GM21360 (cell line): ENCODE measurements at regions not wholly inside any gene's neighbourhood (a gene's known extent, or its start where the extent isn't known, plus 50 kb on each side); places are given as distances from the start of the nearest gene placed in this dataset.
"Not testable (repeated sequence)": the region's sequence is repeated elsewhere in the genome, so short reads cannot be mapped to it uniquely, and the experiment has no call there.

ENCODE experiments used
- ATAC-seq: cut with Tn5 transposase; IDR thresholded peaks from one replicate; pipeline ENCODE4 v1.9.1; 2021; ENCODE audit warnings: mild to moderate bottlenecking, moderate library complexity; ENCODE audit not compliant: unreplicated experiment

DNA sequence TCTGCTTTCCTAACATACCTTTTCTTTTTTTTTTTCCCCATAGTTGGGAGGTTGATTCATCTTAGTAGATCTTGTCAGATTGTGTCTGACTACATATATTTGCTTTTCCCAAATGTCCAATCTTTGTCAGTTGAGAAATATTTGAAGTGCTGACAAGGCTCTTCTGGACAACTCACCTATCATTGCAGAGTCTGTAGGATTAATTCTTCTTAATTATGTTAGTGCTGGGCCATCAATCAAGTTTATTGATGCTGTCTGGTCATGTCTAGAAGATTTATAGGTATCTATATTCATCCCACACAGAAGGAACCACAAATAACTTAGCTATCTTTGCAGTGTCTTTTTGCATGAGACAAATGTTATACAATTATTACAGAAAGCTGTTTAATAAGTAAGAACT, 310.6 kb downstream of the ACTR3B start:
- no peak for ATAC-seq

DNA sequence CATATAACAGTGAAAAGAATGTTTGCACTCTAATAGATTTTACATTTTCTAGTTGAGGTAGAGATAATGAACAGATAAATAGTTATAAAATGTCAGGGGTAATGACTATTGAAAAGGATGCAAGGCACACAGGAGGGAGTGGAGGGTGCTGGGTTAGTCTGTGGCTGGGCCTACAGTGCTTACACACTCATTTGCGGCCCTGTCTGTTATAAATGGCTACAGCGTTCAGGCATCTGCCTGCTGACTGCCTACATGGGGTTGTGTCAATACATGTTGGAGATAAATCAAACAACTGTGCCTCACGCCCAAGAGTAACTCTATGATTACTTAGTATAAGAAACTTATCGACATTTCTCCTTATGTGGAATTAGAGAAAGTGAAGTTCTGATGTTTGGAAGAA, 313.3 kb downstream of the ACTR3B start:
- ATAC-seq, result no peak

- not testable (repeated sequence) for ATAC-seq
These were observed 316.7 kb downstream of the ACTR3B start for GRCh38 chr7:153076289-153076688.

GRCh38 chr7:153081496-153081895, 321.9 kb downstream of the ACTR3B start:
- ATAC-seq, result no peak

- no peak for ATAC-seq
These were observed 324.7 kb downstream of the ACTR3B start for GRCh38 chr7:153084278-153084677.

DNA sequence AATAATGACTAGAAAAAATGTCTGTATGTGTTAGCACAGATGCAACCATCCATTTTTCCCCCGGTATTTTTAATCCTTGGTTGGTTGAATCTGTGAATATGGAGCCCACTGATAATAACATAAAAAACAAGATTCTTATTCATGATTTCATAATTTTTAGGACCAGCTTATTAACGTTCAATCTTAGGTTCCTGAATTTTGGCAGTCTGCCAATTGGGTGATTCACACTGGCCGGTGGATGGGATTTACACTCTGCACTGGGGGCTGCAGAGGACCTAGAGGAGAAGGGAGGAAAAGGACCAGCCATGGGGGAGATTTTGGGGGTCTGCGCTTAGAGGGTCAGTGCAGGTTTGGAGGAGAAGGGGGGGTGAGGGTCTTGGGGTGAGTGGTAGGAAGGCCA, 327.9 kb downstream of the ACTR3B start:
- ATAC-seq, result no peak

DNA sequence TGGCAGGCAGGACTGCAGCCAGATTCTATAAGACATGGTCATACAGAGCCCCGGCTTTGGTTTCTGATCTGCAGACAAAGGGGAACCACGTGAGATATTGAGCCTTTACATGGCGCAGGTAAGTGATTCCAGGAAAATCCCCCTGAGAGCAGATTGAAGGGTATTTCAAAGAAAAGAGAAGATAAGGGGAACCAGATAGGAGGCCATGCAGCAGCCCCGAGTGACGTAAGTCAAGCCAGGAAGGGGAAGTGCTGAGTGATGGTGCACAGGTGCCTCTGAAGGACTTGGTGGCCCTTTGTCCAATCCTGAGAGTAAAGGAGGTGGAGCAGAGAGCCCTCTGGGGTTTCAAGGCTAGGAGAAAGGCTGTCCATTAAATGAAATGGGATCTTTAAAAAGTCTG, 329.0 kb downstream of the ACTR3B start:
- ATAC-seq, result no peak

GRCh38 chr7:153090209-153090608, 330.7 kb downstream of the ACTR3B start:
- ATAC-seq, result no peak

DNA sequence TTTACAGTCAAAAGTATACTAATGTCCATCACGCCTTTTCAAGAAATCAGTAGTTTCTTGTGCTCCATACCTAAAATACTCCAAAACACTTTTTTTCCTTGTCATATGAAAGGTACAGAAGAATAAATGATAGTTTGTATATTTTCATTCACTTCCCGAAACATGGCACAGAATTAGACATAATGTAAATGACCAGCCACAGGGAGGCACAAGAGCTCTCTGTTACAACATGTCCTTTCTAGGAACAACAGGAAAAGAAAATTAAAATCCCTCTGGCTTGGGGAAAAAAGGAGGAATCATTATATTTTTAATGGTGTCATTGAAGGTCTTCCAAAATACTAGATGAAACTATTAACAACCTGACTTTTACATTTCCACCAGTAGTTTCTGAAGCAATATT, 331.2 kb downstream of the ACTR3B start:
- ATAC-seq, result no peak

DNA sequence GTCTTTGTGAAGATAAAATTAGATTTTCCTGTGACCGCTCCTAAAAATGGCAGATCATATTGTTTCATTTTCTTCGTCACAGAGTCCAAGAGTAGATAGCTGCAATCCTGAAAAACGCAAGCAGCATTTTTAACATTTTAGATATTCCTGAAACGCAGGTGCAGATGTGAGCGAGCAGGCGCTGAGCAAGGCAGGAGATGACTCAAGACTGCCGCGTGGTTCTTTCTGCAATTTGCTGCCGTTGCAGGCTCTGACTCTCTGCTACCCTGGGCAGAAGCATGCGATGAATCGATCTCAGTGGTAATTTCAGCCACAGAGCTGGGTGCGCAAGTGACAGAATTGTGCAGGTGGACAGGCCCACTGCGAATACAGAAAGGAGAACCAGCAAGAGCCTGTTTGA, 331.9 kb downstream of the ACTR3B start:
- ATAC-seq, result no peak

- ATAC-seq, result no peak
These were observed 338.1 kb downstream of the ACTR3B start for GRCh38 chr7:153097511-153098201.

GRCh38 chr7:153099235-153099634, 339.7 kb downstream of the ACTR3B start:
- no peak for ATAC-seq

- ATAC-seq, result no peak
These were observed 341.2 kb downstream of the ACTR3B start for GRCh38 chr7:153100691-153101237.

DNA sequence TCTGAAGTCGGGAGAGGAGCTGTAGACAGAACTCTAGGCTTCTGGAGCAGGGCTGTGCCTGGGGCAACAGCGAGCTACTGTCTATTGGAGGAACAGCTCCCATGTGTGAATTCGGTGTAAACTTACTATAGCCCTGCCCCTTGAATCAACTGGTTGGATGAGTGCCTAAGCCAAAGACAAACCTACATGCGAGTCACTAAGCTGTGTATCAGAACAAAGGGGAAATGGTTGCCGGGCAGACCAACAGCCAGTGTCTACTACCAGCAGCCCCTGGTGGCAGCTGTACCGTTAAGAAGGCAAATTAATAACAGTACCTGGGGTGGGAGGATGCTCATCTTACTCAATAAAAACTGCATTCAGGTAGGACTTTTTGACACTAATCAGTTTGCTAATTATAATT, 343.6 kb downstream of the ACTR3B start:
- ATAC-seq, result no peak

GRCh38 chr7:153107826-153108225, 348.3 kb downstream of the ACTR3B start:
- no peak for ATAC-seq

DNA sequence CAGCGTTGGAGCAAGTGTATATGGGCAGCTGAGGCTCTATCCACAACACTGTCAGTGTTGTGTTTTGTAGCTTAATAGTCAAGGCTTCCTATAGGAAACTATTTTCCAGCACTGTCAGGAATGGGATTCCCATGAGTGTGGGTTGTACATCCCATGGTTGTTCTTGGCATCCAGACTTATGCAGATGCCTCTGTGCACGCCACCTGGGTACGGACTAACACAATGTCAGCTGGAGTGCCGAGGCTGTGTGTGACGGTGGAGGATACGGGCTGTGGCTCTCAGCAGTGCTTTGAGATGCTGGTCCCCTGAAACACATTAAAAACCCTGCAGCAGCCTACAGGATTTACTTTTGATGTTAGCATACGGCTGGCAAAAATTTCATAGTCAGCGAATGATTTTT, 350.0 kb downstream of the ACTR3B start:
- no peak for ATAC-seq

DNA sequence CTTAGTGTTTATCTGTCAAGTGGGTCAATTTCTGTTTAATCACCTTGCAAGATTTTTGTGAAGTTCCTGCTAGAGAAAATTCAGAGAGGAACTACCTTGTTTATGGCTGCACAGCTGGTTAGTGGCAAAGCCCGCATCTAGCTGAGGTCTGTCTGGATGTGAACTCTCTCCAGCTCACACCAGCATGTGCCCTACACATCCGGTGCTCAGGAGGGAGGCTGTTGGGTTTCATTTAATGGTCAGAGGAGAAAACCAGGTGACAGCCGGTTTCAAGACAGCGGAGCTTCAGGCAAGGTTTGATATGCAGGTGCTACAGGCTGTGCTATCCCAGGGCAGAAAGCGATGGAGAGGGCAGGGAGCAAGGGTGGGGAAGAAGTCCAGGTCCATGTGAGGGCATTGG, 351.1 kb downstream of the ACTR3B start:
- ATAC-seq, result no peak

DNA sequence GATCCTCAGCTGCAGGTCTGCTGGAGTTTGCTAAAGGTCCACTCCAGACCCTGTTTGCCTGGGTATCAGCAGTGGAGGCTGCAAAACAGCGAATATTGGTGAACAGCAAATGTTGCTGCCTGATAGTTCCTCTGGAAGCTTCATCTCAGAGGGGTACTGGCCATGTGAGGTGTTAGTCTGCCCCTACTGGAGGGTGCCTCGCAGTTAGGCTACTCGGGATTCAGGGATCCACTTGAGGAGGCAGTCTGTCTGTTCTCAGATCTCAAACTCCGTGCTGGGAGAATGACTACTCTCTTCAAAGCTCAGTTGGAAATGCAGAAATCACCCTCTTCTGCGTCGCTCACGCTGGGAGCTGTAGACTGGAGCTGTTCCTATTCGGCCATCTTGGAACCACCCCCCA, 362.7 kb downstream of the ACTR3B start:
- ATAC-seq, result not testable (repeated sequence)

GRCh38 chr7:153130052-153130451, 370.5 kb downstream of the ACTR3B start:
- ATAC-seq, result no peak

- no peak for ATAC-seq
These were observed 392.2 kb downstream of the ACTR3B start for GRCh38 chr7:153151766-153152165.

DNA sequence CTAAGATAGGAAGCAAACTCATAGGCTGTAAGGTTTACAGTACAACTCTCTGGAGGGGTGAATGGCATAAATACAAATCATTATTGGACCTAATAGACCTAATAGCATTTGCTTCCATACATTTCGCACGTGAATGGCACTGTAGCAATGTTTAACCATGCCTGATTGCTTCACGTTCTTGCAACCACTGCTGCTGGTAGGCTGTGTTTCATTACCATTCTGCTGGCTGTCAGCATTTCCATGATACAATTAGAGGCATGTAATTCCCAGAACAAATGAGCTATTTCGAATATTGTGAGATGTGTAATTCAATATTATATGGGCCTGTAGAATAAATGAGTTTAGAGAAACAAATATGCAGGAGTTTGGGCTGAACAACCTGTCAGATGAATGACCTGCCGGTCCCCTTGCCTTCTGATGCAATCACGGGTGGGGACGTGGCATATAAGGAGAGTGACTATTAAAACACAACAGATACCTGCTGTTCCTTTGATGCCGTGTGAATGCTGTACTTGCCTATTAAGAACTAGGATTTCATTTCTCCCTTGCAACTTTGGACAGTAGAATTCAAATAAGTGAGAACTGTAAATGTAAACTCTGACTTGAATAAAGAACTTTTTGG, 393.4 kb downstream of the ACTR3B start:
- no peak for ATAC-seq

DNA sequence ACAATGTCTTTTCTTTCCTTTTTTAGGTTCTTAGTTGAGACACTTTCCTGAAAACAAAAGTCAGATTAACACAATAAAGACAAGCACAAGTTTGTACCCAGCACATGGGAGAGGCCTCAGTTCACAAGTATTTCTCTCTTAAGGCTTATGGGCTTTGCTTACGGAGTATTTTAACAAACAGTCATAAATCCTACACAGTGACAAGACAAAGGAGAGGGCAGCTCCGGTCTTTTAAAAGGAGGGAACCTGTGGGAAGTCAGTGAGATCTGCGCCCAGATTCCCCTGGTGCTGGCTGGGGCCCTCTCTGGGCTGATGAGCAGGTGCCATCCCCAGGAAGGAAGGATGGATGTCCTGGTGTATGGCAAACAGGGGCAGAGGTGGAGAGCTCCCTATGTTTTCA, 398.6 kb downstream of the ACTR3B start:
- ATAC-seq, result no peak

GRCh38 chr7:153170287-153170686, 410.7 kb downstream of the ACTR3B start:
- ATAC-seq, result no peak
